PC-9 (cell line): ENCODE measurements at regions not wholly inside any gene's neighbourhood (a gene's known extent, or its start where the extent isn't known, plus 50 kb on each side); places are given as distances from the start of the nearest gene placed in this dataset.
A peak's percentile ranks its signal among the peaks of the same experiment; 100 is the strongest.

ENCODE experiments used
- BruUV-seq: library from RNA; stranded (reverse); fragments of 400-500 nt; replicated peaks from 2 replicates; lab custom pipeline; 2021; lab: Mats Ljungman, UMichigan
- CTCF ChIA-PET: fragments of 300-600 bp; sonication (Branson Sonifier 250); formaldehyde crosslinking; loops from one replicate; lab custom pipeline; 2022; ENCODE audit warnings: antibody characterized with exemption; lab: Charles Lee
- POLR2A ChIA-PET: fragments of 300-600 bp; sonication (Branson Sonifier 250); formaldehyde crosslinking; loops from one replicate; lab custom pipeline; 2022; ENCODE audit warnings: antibody characterized with exemption; ENCODE audit not compliant: unreplicated experiment; lab: Charles Lee
- DNase-seq, 2 experiments: peaks; one replicate each; pipeline versions ENCODE4 v3.0.0 to v3.0.0-alpha.2; 2015 to 2022; ENCODE audit warnings: mixed read lengths in 1 of 2
- H2AFZ ChIP-seq: fragments of 200-600 bp; sonication (generic); 2 replicates; pipeline ENCODE4 v1.8.1; 2017; ENCODE audit warnings: antibody characterized with exemption
- H3F3A ChIP-seq: fragments of 200-600 bp; sonication (generic); 2 replicates; pipeline ENCODE4 v1.8.1; 2017; ENCODE audit warnings: antibody characterized with exemption, mild to moderate bottlenecking, low read depth; ENCODE audit not compliant: insufficient read depth
- H3K27ac ChIP-seq: fragments of 200-600 bp; sonication (generic); 2 replicates; pipeline ENCODE4 v1.6.1; 2016; ENCODE audit warnings: mixed run types
- H3K27me3 ChIP-seq: fragments of 200-600 bp; sonication (generic); 2 replicates; pipeline ENCODE4 v1.6.1; 2016; ENCODE audit warnings: low read depth, mixed run types; ENCODE audit not compliant: insufficient read depth
- H3K36me3 ChIP-seq: fragments of 200-600 bp; sonication (generic); 2 replicates; pipeline ENCODE4 v1.6.1; 2016; ENCODE audit warnings: low read depth, mixed run types
- H3K4me1 ChIP-seq: fragments of 200-600 bp; sonication (generic); replicated peaks from 2 replicates; pipeline ENCODE4 v1.6.1; 2016; ENCODE audit warnings: mixed run types; ENCODE audit not compliant: insufficient read depth
- H3K4me2 ChIP-seq: fragments of 200-600 bp; sonication (generic); 2 replicates; pipeline ENCODE4 v1.6.1; 2017; ENCODE audit warnings: mixed run types
- H3K4me3 ChIP-seq: fragments of 200-600 bp; sonication (generic); 2 replicates; pipeline ENCODE4 v1.6.1; 2016; ENCODE audit warnings: mixed run types
- H3K79me2 ChIP-seq: fragments of 200-600 bp; sonication (generic); 2 replicates; pipeline ENCODE4 v1.6.1; 2017; ENCODE audit warnings: low read depth, mixed run types
- H3K9me2 ChIP-seq: fragments of 200-600 bp; sonication (generic); 2 replicates; pipeline ENCODE4 v1.8.1; 2017; ENCODE audit warnings: mild to moderate bottlenecking; ENCODE audit not compliant: insufficient read depth
- H3K9me3 ChIP-seq: fragments of 200-600 bp; sonication (generic); 2 replicates; pipeline ENCODE4 v1.8.1; 2016; ENCODE audit warnings: low read depth; ENCODE audit not compliant: insufficient read depth
- H4K20me1 ChIP-seq: fragments of 200-600 bp; sonication (generic); 2 replicates; pipeline ENCODE4 v1.8.1; 2017; ENCODE audit not compliant: insufficient read depth
- CTCF ChIP-seq: fragments of 200-600 bp; sonication (generic); conservative IDR thresholded peaks from 2 replicates; pipeline ENCODE4 v1.6.1; 2017; ENCODE audit warnings: mixed run types, antibody characterized with exemption, mild to moderate bottlenecking, moderate library complexity
- EZH2 ChIP-seq: fragments of 200-600 bp; sonication (generic); IDR thresholded peaks from 2 replicates; pipeline ENCODE4 v1.8.0; 2017; ENCODE audit warnings: antibody characterized with exemption, low read depth
- intact Hi-C: fragments of 100-400 bp; cut with micrococcal nuclease; formaldehyde crosslinking; loops from one replicate; pipeline ENCODE4 v1.10.0; 2022; ENCODE audit not compliant: unreplicated experiment

- Histone ChIP-seq H3K79me2 (no peaks in the 10 kb centered on the region), H2AFZ (no peak overlapping the region), H3F3A (peaks cover 3% of the 10 kb centered on the region; the same call in 1 of the 2 replicates), H3K4me1 (peaks cover 19% of the 10 kb centered on the region), H4K20me1 (no peaks in the 10 kb centered on the region), H3K9me2 (no peaks in the 10 kb centered on the region), H3K9me3 (no peaks in the 10 kb centered on the region), H3K27ac (no peak overlapping the region), H3K4me3 (no peak overlapping the region), H3K27me3 (no peaks in the 10 kb centered on the region), H3K36me3 (no peaks in the 10 kb centered on the region), H3K4me2 (no peak overlapping the region)
- no peak for TF ChIP-seq EZH2
- no peak for TF ChIP-seq CTCF
- ChIA-PET CTCF (no interaction called here), POLR2A (no interaction called here)
- no TSS peak for BruUV-seq
- intact Hi-C loops: no loop called here
- no peak for DNase-seq
These were observed 77.8 kb upstream of the SHISAL1 start for GRCh38 chr22:44390613-44390970.

- no peak overlapping the region for H2AFZ ChIP-seq
- no peaks in the 10 kb centered on the region for H3K9me3 ChIP-seq
- DNase-seq: peak in 1 of 2 experiments; percentile 13
- H3F3A ChIP-seq: peaks cover 3% of the 10 kb centered on the region; the same call in 1 of the 2 replicates
- H3K27ac ChIP-seq: no peak overlapping the region
- ChIA-PET CTCF (no interaction called here), POLR2A (no interaction called here)
- no peaks in the 10 kb centered on the region for H3K79me2 ChIP-seq
- no peaks in the 10 kb centered on the region for H3K9me2 ChIP-seq
- H3K4me3 ChIP-seq: no peak overlapping the region
- H4K20me1 ChIP-seq: no peaks in the 10 kb centered on the region
- H3K27me3 ChIP-seq: no peaks in the 10 kb centered on the region
- H3K4me1 ChIP-seq: peaks cover 19% of the 10 kb centered on the region
- intact Hi-C loops: no loop called here
- TF ChIP-seq EZH2 (no peak), CTCF (no peak)
- H3K36me3 ChIP-seq: no peaks in the 10 kb centered on the region
- BruUV-seq: no TSS peak
- no peak overlapping the region for H3K4me2 ChIP-seq
These were observed 77.3 kb upstream of the SHISAL1 start for GRCh38 chr22:44389926-44390612.

GRCh38 chr22:44389181-44389580, 76.4 kb upstream of the SHISAL1 start:
- Histone ChIP-seq H3K27me3 (no peaks in the 10 kb centered on the region), H3K36me3 (no peaks in the 10 kb centered on the region), H3K9me2 (no peaks in the 10 kb centered on the region), H4K20me1 (no peaks in the 10 kb centered on the region), H3K79me2 (no peaks in the 10 kb centered on the region), H3K27ac (no peak overlapping the region), H3K4me1 (peaks cover 19% of the 10 kb centered on the region), H2AFZ (no peak overlapping the region), H3K9me3 (no peaks in the 10 kb centered on the region), H3K4me2 (no peak overlapping the region), H3K4me3 (no peak overlapping the region), H3F3A (peaks cover 3% of the 10 kb centered on the region; the same call in 1 of the 2 replicates)
- intact Hi-C loops: no loop called here
- ChIA-PET POLR2A (no interaction called here), CTCF (no interaction called here)
- no peak for TF ChIP-seq CTCF
- TF ChIP-seq EZH2: no peak
- BruUV-seq: no TSS peak
- DNase-seq: no peak
